ENCODE measurements at regions not wholly inside any gene's neighbourhood (a gene's known extent, or its start where the extent isn't known, plus 50 kb on each side); places are given as distances from the start of the nearest gene placed in this dataset.

GRCh38 chr5:29990681-29991080 lies 1202.8 kb upstream of the CDH6 start:
- Histone ChIP-seq H2AFZ (ENCODE audit: low read depth, low read length) (no peak overlapping the region), H3K27me3 (ENCODE audit: control insufficient read depth in 2 of 2, insufficient read depth in 2 of 2, low read length in 2 of 2) (no peaks in the 10 kb centered on the region), H3K9ac (replicated peaks; ENCODE audit: extremely low read depth, insufficient read depth, low read length) (no peak overlapping the region), H3K27ac (ENCODE audit: insufficient read depth, low read depth, low read length) (no peak overlapping the region), H3K4me3 (replicated peaks in 1 of 3; ENCODE audit: insufficient read depth in 1 of 3, low read depth in 1 of 3, low read length in 3 of 3) (no peak overlapping the region), H3K4me1 (ENCODE audit: control insufficient read depth, extremely low read depth, insufficient read depth, low read length) (no peaks in the 10 kb centered on the region), H3K9me1 (replicated peaks; ENCODE audit: control insufficient read depth, extremely low read depth, insufficient read depth, low read length) (no peaks in the 10 kb centered on the region), H3K36me3 (ENCODE audit: control insufficient read depth in 2 of 2, extremely low read depth in 1 of 2, insufficient read depth in 2 of 2, low read length in 2 of 2) (no peaks in the 10 kb centered on the region), H4K20me1 (replicated peaks; ENCODE audit: control insufficient read depth, extremely low read depth, insufficient read depth, low read length) (no peaks in the 10 kb centered on the region), H3K79me2 (ENCODE audit: control insufficient read depth, insufficient read depth, low read length) (no peaks in the 10 kb centered on the region), H3K4me2 (ENCODE audit: insufficient read depth, low read length) (no peak overlapping the region), H3K9me3 (replicated peaks; ENCODE audit: control insufficient read depth, insufficient read depth, low read length) (peaks cover 10% of the 10 kb centered on the region)
- POLR2A ChIA-PET, result no interaction called here
- TF ChIP-seq JUN (IDR thresholded peaks at IDR 0.05; ENCODE audit: borderline replicate concordance, insufficient read depth, insufficient read length, low read depth), result no peak
- DNase-seq (ENCODE audit: low read depth, low spot score), result no peak
- CTCF ChIA-PET, result no interaction called here
- intact Hi-C loops (cut with micrococcal nuclease) (no loop called here), dilution Hi-C loops (cut with MboI; ENCODE audit: extremely low pct_ligation_motif_present, low sequenced_read_pairs) (no loop called here)
- no TSS peak for BruUV-seq (replicated peaks)
- FAIRE-seq, result no peak

- Histone ChIP-seq H3K27me3 (ENCODE audit: control insufficient read depth in 2 of 2, insufficient read depth in 2 of 2, low read length in 2 of 2) (no peaks in the 10 kb centered on the region), H3K9ac (replicated peaks; ENCODE audit: extremely low read depth, insufficient read depth, low read length) (no peak overlapping the region), H3K4me2 (ENCODE audit: insufficient read depth, low read length) (no peak overlapping the region), H2AFZ (ENCODE audit: low read depth, low read length) (no peak overlapping the region), H3K4me1 (ENCODE audit: control insufficient read depth, extremely low read depth, insufficient read depth, low read length) (no peaks in the 10 kb centered on the region), H3K4me3 (replicated peaks in 1 of 3; ENCODE audit: insufficient read depth in 1 of 3, low read depth in 1 of 3, low read length in 3 of 3) (no peak overlapping the region), H3K9me1 (replicated peaks; ENCODE audit: control insufficient read depth, extremely low read depth, insufficient read depth, low read length) (no peaks in the 10 kb centered on the region), H3K79me2 (ENCODE audit: control insufficient read depth, insufficient read depth, low read length) (no peaks in the 10 kb centered on the region), H3K27ac (ENCODE audit: insufficient read depth, low read depth, low read length) (no peak overlapping the region), H4K20me1 (replicated peaks; ENCODE audit: control insufficient read depth, extremely low read depth, insufficient read depth, low read length) (no peaks in the 10 kb centered on the region), H3K9me3 (replicated peaks; ENCODE audit: control insufficient read depth, insufficient read depth, low read length) (peaks cover 7% of the 10 kb centered on the region), H3K36me3 (ENCODE audit: control insufficient read depth in 2 of 2, extremely low read depth in 1 of 2, insufficient read depth in 2 of 2, low read length in 2 of 2) (no peaks in the 10 kb centered on the region)
- DNase-seq (ENCODE audit: low read depth, low spot score), result no peak
- TF ChIP-seq POLR2AphosphoS5 (IDR thresholded peaks at IDR 0.05; ENCODE audit: insufficient read depth, low read depth, low read length), result no peak
- no peak for TF ChIP-seq FOS (IDR thresholded peaks at IDR 0.05; ENCODE audit: borderline replicate concordance, insufficient read depth, low read length)
- TF ChIP-seq GATA2 (IDR thresholded peaks at IDR 0.05; ENCODE audit: insufficient read depth, insufficient read length, low read depth, low read length), result no peak
- TF ChIP-seq POLR2A (IDR thresholded peaks at IDR 0.05; ENCODE audit: low read depth, low read length), result no peak
- TF ChIP-seq MYC (IDR thresholded peaks at IDR 0.05; ENCODE audit: low read depth, low read length), result no peak
- no peak for TF ChIP-seq CTCF (IDR thresholded peaks at IDR 0.05; ENCODE audit: extremely low read depth in 1 of 2, insufficient read depth in 1 of 2, low read depth in 1 of 2, low read length in 2 of 2)
- TF ChIP-seq MAX (IDR thresholded peaks at IDR 0.05; ENCODE audit: insufficient read depth, insufficient read length), result no peak
- no peak for TF ChIP-seq EZH2 (IDR thresholded peaks at IDR 0.05; ENCODE audit: borderline replicate concordance, low read depth, low read length, severe bottlenecking)
- TF ChIP-seq JUN (IDR thresholded peaks at IDR 0.05; ENCODE audit: borderline replicate concordance, insufficient read depth, insufficient read length, low read depth), result no peak
- intact Hi-C loops (cut with micrococcal nuclease) (no loop called here), dilution Hi-C loops (cut with MboI; ENCODE audit: extremely low pct_ligation_motif_present, low sequenced_read_pairs) (no loop called here)
- no TSS peak for BruUV-seq (replicated peaks)
- POLR2A ChIA-PET, result no interaction called here
- FAIRE-seq, result no peak
- CTCF ChIA-PET, result no interaction called here
Observed at GRCh38 chr5:29984156-29984540, 1209.3 kb upstream of the CDH6 start.

All from endothelial cell of umbilical vein (primary cell).